Inflammatory macrophage treated with lipopolysaccharide for 4 hours (primary cell): ENCODE measurements at regions not wholly inside any gene's neighbourhood (a gene's known extent, or its start where the extent isn't known, plus 50 kb on each side); places are given as distances from the start of the nearest gene placed in this dataset.

Experiments used
- DNase-seq: peaks from one replicate; pipeline ENCODE4 v3.0.0-alpha.2; 2020

GRCh38 chr5:30039379-30039778, 1154.1 kb upstream of the CDH6 start:
- no peak for DNase-seq

GRCh38 chr5:30034870-30035269, 1158.6 kb upstream of the CDH6 start:
- no peak for DNase-seq

- no peak for DNase-seq
Observed at GRCh38 chr5:30030101-30030500, 1163.4 kb upstream of the CDH6 start.

- no peak for DNase-seq
Observed at GRCh38 chr5:30001826-30002225, 1191.7 kb upstream of the CDH6 start.

GRCh38 chr5:30000231-30000630, 1193.3 kb upstream of the CDH6 start:
- DNase-seq, result no peak

GRCh38 chr5:29995154-29995553, 1198.3 kb upstream of the CDH6 start:
- no peak for DNase-seq

- DNase-seq, result no peak
Observed at GRCh38 chr5:29994519-29994918, 1199.0 kb upstream of the CDH6 start.

GRCh38 chr5:29993286-29993685, 1200.2 kb upstream of the CDH6 start:
- no peak for DNase-seq

GRCh38 chr5:29992248-29992647, 1201.2 kb upstream of the CDH6 start:
- no peak for DNase-seq

- no peak for DNase-seq
Observed at GRCh38 chr5:29990681-29991080, 1202.8 kb upstream of the CDH6 start.

GRCh38 chr5:29984156-29984540, 1209.3 kb upstream of the CDH6 start:
- DNase-seq, result no peak

- no peak for DNase-seq
Observed at GRCh38 chr5:29983528-29984155, 1209.8 kb upstream of the CDH6 start.

GRCh38 chr5:29982457-29982856, 1211.0 kb upstream of the CDH6 start:
- DNase-seq, result no peak

GRCh38 chr5:29972597-29972996, 1220.9 kb upstream of the CDH6 start:
- no peak for DNase-seq

- DNase-seq, result no peak
Observed at GRCh38 chr5:29963956-29964355, 1229.5 kb upstream of the CDH6 start.

GRCh38 chr5:29960323-29960722, 1233.2 kb upstream of the CDH6 start:
- DNase-seq, result no peak

- DNase-seq, result no peak
Observed at GRCh38 chr5:29950416-29951145, 1242.9 kb upstream of the CDH6 start.

- no peak for DNase-seq
Observed at GRCh38 chr5:29949301-29949872, 1244.1 kb upstream of the CDH6 start.

GRCh38 chr5:29944327-29944726, 1249.2 kb upstream of the CDH6 start:
- no peak for DNase-seq

- no peak for DNase-seq
Observed at GRCh38 chr5:29942089-29942488, 1251.4 kb upstream of the CDH6 start.

- DNase-seq, result no peak
Observed at GRCh38 chr5:29939988-29940387, 1253.5 kb upstream of the CDH6 start.

GRCh38 chr5:29935371-29935770, 1258.1 kb upstream of the CDH6 start:
- no peak for DNase-seq

GRCh38 chr5:29930316-29930715, 1263.2 kb upstream of the CDH6 start:
- no peak for DNase-seq

GRCh38 chr5:29924107-29924506, 1269.4 kb upstream of the CDH6 start:
- no peak for DNase-seq
